ENCODE measurements at regions not wholly inside any gene's neighbourhood (a gene's known extent, or its start where the extent isn't known, plus 50 kb on each side); places are given as distances from the start of the nearest gene placed in this dataset.

DNA sequence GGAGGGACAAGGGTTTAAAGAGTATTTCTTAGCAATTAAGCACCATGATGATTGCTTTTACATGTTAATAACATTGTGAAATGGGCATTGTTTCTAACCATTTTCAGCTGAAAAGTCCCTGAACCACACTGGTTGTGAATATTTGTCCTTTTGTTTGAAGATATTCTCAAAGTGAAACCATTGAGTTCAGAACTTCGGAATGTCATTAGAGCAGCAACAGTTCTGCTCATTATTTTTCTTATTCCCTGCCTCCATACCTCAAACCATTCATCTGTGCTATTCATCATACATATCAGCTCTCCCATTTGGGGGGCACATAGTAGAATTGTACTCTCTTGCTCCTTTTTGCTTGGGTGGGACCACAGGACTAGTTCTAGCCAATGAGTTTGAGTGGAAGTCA lies 553.0 kb upstream of the ZNF462 start:
- 56 to 76% methylated on average over 1 of the region's 1 CpG for WGBS, 2 donors

DNA sequence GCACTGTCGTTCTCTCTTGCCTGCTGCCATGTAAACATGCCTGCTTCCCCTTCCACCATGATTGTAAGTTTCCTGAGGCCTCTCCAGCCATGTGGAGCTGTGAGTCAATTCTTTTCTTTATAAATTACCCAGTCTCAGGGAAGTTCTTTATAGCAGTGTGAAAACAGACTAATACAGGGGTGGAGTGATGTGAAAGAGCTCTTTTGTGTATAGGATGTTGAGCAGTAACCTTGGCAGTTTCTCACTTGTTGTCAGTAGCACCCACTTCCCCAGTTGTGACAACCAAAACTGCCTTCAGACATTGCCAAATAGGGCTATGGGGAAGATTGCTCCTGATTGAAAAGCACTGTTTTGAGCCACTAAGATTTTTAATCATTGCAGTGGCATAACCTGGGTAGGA lies 552.2 kb upstream of the ZNF462 start:
- no peak overlapping the region for H3K27ac ChIP-seq
- H3K27me3 ChIP-seq: no peaks in the 10 kb centered on the region
- TF ChIP-seq, protein P1, sequence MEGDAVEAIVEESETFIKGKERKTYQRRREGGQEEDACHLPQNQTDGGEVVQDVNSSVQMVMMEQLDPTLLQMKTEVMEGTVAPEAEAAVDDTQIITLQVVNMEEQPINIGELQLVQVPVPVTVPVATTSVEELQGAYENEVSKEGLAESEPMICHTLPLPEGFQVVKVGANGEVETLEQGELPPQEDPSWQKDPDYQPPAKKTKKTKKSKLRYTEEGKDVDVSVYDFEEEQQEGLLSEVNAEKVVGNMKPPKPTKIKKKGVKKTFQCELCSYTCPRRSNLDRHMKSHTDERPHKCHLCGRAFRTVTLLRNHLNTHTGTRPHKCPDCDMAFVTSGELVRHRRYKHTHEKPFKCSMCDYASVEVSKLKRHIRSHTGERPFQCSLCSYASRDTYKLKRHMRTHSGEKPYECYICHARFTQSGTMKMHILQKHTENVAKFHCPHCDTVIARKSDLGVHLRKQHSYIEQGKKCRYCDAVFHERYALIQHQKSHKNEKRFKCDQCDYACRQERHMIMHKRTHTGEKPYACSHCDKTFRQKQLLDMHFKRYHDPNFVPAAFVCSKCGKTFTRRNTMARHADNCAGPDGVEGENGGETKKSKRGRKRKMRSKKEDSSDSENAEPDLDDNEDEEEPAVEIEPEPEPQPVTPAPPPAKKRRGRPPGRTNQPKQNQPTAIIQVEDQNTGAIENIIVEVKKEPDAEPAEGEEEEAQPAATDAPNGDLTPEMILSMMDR (IDR thresholded peaks at IDR 0.05): no peak
- no peak for TF ChIP-seq POLR2A (IDR thresholded peaks at IDR 0.05)
- no peak for TF ChIP-seq EP300 (IDR thresholded peaks at IDR 0.05)
- no peaks in the 10 kb centered on the region for H3K36me3 ChIP-seq
- WGBS, 2 donors: 50 to 58% methylated on average over 1 of the region's 1 CpG
- no peak overlapping the region for H3K4me3 ChIP-seq
- peaks cover 0 to 4% (median 0%) of the 10 kb centered on the region in 4 donors for H3K4me1 ChIP-seq
- no peaks in the 10 kb centered on the region for H3K9me3 ChIP-seq
- no peak for DNase-seq (ENCODE audit: low spot score in 2 of 2)

More for the DNA sequence above, 553.0 kb upstream of the ZNF462 start:
- Histone ChIP-seq H3K4me1 (peaks cover 0 to 9% (median 0%) of the 10 kb centered on the region in 4 donors), H3K9me3 (no peaks in the 10 kb centered on the region), H3K36me3 (no peaks in the 10 kb centered on the region), H3K4me3 (no peak overlapping the region), H3K27me3 (no peaks in the 10 kb centered on the region), H3K27ac (no peak overlapping the region)
- no peak for DNase-seq (ENCODE audit: low spot score in 2 of 2)
- TF ChIP-seq, protein P1 (IDR thresholded peaks at IDR 0.05): no peak
- TF ChIP-seq POLR2A (IDR thresholded peaks at IDR 0.05): no peak
- TF ChIP-seq EP300 (IDR thresholded peaks at IDR 0.05): no peak

GRCh38 chr9:106312906-106313305 lies 550.1 kb upstream of the ZNF462 start:
- H3K4me3 ChIP-seq: no peak overlapping the region

GRCh38 chr9:106314476-106314875 lies 548.5 kb upstream of the ZNF462 start:
- Histone ChIP-seq H3K27ac (no peak overlapping the region), H3K4me1 (no peaks in the 10 kb centered on the region), H3K36me3 (no peaks in the 10 kb centered on the region), H3K9me3 (no peaks in the 10 kb centered on the region), H3K27me3 (no peaks in the 10 kb centered on the region), H3K4me3 (no peak overlapping the region)
- no peak for DNase-seq (ENCODE audit: low spot score in 2 of 2)
- WGBS, 2 donors: 86 to 97% methylated on average over 1 of the region's 1 CpG
- TF ChIP-seq POLR2A (IDR thresholded peaks at IDR 0.05) (no peak), EP300 (IDR thresholded peaks at IDR 0.05) (no peak)
- TF ChIP-seq, protein P1 (IDR thresholded peaks at IDR 0.05): no peak

More at GRCh38 chr9:106312906-106313305, 550.1 kb upstream of the ZNF462 start:
- no peaks in the 10 kb centered on the region for H3K4me1 ChIP-seq
- WGBS, 2 donors: 85 to 88% methylated on average over 1 of the region's 1 CpG
- no peak overlapping the region for H3K27ac ChIP-seq
- TF ChIP-seq, protein P1 (IDR thresholded peaks at IDR 0.05): no peak
- no peak for TF ChIP-seq EP300 (IDR thresholded peaks at IDR 0.05)
- no peak for TF ChIP-seq POLR2A (IDR thresholded peaks at IDR 0.05)
- H3K27me3 ChIP-seq: no peaks in the 10 kb centered on the region
- no peaks in the 10 kb centered on the region for H3K9me3 ChIP-seq
- H3K36me3 ChIP-seq: no peaks in the 10 kb centered on the region
- no peak for DNase-seq (ENCODE audit: low spot score in 2 of 2)

- Histone ChIP-seq H3K36me3 (no peaks in the 10 kb centered on the region), H3K27ac (no peak overlapping the region), H3K4me3 (no peak overlapping the region), H3K27me3 (no peaks in the 10 kb centered on the region), H3K4me1 (no peaks in the 10 kb centered on the region), H3K9me3 (no peaks in the 10 kb centered on the region)
- TF ChIP-seq POLR2A (IDR thresholded peaks at IDR 0.05) (no peak), EP300 (IDR thresholded peaks at IDR 0.05) (no peak)
- TF ChIP-seq, protein P1 (IDR thresholded peaks at IDR 0.05): no peak
- 59 to 61% methylated on average over 5 of the region's 5 CpGs for WGBS, 2 donors
- no peak for DNase-seq (ENCODE audit: low spot score in 2 of 2)
Observed at GRCh38 chr9:106321394-106322180, 541.4 kb upstream of the ZNF462 start.
